ENCODE measurements at regions not wholly inside any gene's neighbourhood (a gene's known extent, or its start where the extent isn't known, plus 50 kb on each side); places are given as distances from the start of the nearest gene placed in this dataset.

DNA sequence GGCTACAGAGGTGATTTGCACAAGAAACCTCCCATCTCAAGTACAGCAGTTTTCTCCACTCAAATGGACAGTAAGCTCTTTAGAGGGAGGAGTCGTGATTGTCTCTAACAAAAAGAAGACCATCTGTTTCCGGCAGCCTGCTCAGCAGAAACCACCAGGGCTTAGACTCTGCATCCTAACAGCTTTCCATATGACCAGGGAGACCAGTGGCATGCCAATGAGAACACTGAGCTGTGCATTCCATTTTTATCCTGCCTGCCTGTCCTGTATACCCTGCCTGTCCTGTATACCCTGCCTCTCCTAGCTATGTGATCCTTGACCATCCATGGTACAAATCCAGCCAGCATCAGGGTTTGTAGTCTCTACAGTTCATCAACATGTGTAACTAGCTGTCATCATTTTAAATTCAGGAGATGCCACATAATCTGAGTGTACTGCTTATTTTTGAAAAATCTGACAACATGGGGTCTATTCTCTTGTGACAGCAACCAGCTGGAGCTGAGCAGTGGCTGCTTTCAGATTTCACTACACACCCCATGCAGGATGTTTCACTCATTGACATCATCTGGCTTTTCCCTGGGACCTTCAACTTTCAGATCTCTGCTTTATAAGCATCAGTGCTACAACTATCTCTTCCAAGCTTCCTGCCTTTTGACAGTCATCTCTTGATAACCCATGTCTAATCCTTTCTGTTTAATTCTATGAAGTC lies 50.5 kb upstream of the POU2AF2 start:
- DNase-seq = no peak

DNA sequence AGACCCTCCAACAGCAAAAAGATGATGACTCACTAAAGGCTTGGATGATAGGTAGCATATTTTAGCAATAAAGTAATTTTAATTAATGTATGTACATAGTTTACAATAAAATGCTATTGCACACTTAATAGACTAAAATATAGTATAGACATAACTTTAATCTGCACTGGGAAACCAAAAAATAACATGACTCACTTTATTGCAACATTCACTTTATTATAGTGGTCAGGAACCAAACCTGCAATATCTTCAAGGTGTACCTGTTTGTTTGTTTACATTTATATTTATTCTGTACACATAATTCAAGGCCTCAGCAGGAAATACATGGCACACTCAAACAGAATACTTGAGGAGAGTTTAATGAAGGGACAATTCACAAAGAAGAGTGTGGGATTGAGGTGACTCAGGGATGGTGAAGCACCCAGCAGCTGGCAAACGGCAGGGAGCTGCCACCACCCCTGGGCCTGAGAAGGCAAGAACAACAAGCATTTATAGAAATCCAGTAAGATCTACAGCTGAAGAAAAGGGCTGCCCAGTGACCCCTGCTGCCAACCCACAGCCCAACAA lies 51.5 kb upstream of the POU2AF2 start:
- no peak for DNase-seq

DNA sequence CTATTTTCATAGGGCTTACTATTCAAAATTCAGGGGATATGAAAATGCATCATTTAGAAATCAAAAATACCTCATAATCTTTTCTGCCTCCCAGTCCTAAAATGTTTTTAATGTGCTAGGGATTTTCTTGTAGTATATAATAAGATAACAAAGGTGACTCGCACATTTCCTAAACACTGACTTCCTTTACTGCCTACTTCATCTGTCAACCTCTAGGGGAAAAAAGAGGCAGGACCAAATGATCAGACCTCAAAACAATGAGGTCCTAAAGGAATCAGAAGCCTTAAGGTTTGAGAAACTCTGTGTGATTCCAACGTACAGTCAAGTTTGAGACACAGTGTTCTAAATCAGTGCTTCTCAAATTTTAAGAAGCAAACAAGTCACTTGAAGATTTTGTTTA lies 56.1 kb upstream of the POU2AF2 start:
- DNase-seq = no peak

DNA sequence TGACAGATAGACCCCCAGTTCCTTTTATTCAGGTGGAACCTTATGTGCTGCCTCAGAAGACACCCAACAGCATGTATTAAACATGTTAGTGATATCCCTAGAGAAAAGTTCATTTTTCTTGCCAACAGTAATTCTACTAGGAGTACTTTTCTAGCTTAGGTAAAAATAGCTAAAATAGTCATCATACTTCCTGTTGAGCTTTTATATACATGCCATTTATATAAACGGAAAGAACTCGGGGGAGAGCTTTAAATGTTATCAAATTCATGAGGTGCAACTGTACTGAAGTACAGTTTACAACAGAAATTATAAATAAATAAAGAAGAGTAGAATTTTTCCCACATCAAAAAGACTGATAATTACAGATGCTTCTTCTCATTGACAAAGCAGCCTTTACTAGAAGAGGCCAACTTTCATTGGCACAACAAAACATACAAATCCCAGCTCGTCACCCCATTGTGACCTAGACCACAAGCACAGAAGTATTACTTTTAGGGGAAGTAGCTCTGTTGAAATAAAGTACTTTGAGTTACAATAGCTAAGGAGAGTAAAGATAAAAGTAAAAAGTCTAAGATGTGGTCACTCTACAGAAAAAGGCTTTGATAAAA lies 59.1 kb upstream of the POU2AF2 start:
- DNase-seq = no peak

DNA sequence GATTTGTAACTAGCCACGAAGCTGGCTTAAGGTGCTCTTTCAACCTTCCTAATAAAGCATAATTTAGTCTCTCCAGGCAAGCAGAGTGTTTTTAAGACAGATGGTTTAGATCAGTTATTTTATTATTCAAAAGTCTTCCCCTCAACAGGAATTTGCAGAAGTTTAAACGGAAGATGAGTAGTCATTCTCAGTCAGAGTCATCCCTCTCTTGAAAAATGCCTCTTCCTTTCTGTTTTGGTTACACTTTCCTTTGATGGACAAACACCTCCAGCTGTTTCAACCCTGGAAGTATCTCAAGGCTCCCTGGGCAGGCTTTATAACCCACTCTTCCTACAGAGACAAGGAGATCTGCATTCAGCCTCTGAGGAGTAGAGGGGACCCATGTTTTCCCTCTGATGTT lies 60.3 kb upstream of the POU2AF2 start:
- no peak for DNase-seq

DNA sequence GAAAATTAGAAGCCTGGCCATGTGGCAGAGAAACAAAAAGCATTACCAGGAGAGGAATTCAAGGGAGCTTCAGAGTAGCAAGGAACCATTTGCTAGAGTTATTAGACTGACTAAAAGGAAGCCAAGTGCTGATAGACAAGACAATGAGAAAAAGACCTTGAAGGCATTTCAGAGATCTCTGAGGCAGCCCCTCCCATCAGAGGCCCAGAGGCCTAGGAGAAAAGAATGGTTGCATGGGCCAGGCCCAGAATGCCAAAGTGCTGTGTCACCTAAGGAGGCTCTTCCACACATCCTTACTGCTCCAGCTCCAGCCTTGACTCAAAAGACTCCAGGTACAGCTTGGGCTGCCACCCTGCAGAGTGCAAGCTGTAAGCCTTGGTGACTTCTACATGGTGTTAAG lies 61.8 kb upstream of the POU2AF2 start:
- no peak for DNase-seq

DNA sequence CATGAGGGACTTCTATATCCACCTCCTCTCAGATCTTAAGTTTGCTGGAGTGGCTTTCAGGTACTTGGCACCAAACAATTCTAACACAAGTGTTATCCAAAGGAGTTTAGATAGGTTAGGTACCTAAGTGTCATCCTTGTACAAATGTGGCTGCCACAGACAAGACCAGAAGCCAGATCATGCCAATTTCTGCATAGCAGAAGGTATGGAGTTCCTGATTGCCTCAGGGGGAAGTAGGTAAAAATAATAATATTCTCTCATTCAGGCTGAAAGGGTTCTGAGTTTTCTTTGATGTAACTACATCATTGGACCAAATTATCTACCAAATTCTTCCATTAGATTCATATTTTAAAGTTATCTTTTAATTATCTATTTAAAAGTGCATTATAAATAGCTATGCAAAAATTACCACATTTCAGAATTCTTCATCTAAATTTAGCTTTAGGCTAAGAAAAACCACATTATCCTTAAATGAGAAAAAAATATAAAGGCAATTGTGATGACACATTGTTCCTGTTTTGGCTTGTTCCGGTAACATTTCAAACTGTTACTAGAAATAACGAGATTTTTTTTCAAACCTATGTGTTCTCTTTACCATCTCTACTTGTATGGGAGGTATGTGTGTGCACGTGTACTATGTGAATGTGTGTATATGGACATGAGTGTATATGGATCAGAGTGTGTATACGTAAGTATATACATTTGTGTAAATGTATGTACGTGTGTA lies 66.2 kb upstream of the POU2AF2 start:
- no peak for DNase-seq

DNA sequence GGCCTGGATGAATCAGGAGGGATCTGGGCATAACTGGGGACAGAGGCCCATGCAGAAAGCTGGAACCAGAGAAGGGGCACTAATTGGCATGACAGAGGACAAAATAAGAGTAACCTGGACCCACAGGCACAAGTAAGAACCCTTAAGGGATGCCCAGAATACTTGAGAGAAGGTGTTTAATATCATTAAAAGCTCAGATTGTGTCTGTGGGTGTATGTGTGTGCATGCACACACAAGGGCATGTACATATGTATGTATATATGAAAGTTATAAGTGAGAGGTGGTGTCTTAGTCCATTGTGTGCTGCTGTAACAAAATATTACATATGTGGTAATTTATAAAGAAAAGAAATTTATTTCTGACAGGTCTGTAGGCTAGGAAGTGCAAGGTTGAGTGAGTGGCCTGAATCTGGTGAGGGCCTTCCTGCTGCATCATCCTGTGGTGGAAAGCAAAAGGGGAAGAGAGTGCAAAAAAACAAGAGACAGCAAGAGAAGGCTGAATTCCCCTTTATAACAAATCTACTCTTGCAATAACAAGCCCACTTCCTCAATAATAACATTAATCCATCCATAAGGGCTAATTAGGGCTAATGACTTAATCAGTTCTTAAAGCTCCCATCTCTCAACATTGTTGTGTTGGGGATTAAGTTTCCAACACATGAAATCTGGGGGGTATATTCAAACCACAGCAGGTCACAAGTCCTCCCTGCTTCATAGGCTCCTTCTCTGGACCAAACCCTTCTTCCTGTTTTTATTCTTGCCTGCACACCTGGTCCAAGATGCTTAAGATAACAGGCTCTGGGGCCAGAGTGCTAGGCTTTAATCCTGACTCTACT lies 68.3 kb upstream of the POU2AF2 start:
- no peak for DNase-seq

DNA sequence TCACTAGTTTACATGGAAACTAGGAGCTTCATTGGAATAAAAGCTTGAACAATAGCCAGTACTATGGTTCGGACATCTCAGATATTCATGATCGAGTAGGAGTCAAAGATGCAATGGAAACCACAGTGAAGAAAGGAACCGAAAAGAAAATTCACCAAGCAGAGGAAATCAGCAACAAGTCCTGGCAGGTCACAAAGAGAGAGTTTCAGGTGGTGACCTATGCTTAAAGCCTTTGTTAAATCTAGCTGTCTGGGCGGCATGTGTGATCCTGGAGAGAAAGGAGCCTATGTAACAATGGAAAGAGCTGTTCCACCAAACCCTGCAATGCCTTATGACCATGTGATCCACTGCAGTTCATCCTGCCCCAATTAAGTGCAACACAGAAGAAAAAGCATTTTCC lies 68.9 kb upstream of the POU2AF2 start:
- no peak for DNase-seq

DNA sequence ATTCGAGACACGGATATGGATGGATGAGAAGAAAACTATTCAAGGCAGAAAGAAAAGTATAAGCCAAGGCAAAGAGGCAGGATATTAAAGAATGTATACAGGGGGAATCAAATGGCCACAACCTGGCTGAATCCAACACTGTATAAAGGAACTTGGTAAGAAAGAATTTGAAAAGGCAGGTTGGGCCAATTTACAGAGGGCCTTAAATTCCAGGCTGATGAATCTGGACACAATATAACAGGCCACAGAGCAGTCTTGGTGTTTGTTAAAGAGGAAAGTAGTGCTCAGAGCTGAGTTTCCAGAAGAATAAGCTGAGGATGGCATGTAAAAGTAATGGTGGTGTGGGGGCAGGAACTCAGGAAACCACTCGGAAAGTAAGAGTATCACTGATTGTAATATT lies 72.3 kb upstream of the POU2AF2 start:
- DNase-seq = no peak

DNA sequence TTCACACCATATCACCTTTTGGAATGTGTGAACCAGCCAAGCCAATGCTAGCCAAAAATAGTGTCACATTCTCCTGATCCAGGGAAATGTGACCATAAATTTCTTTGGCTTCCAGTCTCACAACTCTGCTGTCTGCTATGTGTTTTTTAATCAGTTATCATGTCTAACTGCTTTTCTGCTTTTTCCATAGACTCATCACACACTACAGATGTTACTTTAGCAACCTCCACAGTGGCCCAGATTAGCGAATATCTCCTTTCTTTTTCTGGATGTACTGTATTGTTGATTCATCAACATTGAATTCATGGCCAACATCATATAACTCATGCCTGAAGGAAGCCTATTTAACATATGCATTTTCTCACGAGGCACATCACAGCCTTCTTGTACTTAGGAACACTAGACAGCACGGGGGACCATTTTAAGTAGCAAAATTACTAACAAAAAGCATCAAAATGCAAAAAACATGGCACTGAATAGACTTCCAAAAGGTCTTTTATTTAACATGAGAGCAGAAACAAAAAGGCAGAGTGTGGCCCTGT lies 73.1 kb upstream of the POU2AF2 start:
- no peak for DNase-seq

DNA sequence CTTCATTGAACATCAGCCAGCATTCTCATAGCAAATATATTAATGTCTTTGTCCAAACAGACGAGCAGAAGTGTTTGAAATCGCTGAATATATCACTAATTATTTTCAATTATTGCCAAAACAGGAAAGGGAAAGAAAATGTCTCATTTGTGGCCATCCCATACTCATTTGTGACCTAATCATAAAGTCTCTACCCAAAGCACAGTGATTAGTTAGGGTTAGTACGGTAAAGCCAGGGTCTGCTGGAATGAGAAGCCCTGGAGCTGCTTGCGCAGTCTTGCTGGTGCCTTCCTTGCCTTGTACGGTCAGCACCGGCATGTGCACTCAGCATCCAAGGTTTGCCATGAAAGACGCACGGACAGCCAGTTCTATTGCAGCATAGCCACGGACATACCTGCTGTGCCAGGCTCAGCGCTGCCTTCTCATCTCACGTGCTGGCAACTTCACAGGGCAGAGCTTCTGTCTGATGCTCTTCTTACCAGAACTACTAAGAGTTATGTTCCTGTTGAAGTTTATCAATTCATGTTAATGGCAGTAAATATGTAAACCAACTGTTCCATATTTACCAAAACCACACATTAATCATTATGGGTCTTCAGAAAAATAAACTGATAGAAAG lies 74.7 kb upstream of the POU2AF2 start:
- no peak for DNase-seq

DNA sequence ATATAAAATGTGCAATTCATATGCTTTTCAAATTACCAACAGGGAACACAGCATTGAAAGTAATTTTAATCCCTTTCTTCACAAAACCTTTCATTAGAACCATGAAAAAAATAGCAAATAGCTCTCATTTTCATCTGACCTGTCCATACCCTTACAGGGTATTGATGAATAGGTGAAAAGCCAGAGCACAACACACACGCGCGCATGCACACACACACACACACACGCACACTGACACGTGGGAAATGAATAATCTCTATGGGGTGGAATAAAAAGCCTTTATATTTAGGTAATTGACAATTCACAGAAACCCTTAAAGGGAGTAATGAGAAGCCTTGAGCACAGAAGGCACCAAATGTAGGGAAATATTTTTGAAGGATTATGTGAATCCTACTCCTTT lies 76.2 kb upstream of the POU2AF2 start:
- DNase-seq = no peak

DNA sequence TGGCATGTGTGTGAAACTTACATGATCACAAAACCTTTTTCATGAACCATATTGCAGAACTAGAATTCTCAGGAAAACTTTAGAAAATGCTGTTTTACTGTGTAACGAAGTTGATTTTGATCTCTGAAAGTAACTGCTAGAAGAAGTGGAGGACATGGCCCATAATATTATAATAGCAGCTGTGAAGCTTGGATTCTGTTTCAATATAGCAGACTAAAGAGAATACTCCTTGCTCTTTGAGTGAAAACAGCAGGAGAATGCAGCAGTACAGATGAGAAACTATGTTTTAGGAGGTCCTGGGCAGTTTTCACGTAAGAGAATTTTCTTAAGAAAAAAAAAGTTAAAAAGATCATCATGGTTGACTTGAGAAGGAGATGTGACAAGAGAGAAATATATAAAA lies 76.7 kb upstream of the POU2AF2 start:
- DNase-seq = no peak

DNA sequence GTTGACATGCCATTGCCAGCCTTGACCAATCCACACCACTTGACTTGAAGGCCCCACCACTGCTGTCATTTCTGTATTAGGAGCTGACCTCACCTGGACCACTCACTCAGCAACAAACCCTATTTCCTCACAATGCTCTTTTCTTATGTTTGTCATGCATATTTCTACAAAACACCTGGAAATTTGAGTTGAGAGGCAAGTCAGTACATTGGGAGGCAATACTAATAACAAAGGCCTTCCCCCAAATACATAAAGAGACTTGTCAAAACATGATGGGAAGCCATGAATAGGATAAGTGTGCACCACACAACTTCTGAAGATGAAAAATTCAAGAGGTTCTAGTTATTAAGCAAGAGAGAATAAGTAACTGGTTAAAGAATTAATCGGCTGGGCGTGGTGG lies 77.9 kb upstream of the POU2AF2 start:
- DNase-seq = no peak

DNA sequence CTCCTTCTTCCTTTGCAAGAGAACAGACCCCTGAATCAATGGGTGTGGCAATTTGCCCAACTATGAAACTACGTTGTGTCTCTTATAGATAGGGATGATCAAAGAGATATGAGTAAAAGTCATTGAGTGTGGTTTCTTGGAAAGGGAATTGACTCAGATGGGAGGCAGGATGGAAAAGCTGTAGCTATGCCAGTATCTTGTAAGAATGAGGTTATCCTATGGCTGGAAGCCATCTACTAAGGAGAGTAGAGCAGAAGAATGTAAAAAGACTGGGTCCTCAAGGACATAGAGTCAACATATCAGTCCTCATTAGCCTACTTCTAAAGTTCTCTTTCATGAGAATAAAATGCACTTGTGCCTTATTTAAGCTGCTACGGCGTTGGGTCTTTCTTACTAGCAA lies 78.9 kb upstream of the POU2AF2 start:
- no peak for DNase-seq

DNA sequence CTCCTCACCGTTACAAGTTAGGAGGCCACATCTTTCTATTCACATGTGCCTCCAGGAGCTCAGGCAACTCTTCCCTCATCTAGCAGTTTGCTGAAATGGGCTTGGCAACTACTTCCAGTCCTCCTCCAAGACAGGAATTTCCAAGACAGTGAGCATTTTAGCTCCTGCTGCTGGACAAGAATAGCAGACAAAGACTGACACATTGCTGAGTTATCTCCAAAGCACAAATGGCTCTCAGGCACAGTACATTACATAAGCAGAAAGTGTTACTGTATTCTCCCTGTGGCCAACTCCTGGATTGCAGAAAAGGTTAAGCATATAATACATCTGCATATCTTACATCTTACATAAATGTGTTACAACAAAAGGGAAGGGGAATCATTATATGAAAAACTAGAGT lies 83.2 kb upstream of the POU2AF2 start:
- no peak for DNase-seq

DNA sequence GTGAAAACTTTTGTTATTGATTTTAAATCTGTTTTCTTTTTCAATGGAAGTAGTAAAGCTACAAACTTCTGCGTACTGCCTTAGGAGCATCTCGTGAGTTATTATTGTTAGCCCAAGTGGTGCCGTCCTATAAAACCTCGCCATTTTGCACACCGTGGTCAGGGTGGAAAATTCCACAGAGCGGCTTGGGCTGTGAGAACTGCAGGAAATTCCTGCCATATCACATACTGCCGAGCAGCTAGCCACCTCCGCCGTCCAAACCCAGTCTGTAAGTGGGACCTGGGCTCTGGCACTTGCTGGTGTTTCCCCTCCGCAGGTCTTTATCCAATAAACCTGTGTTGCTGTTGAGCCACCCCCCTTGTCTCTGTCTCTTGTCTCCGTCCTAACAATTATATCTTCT lies 88.0 kb upstream of the POU2AF2 start:
- DNase-seq = no peak

DNA sequence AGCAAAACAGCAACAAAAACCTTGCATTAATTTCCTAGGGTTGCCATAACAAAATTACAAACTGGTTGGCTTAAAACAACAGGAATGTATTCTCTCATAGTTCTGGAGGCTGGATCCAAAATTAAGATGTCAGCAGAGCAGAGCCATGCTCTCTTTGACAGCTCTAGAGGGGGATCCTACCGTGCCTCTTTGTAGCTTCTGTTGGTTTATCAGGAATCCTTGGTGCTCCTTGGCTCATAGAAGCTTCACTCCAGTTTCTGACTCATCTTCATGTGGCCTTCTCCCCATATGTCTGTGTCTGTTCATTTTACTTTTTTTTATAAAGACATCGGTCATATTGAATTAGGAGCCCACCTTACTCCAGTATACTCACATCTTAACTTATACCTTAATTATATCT lies 90.5 kb upstream of the POU2AF2 start:
- DNase-seq = no peak

DNA sequence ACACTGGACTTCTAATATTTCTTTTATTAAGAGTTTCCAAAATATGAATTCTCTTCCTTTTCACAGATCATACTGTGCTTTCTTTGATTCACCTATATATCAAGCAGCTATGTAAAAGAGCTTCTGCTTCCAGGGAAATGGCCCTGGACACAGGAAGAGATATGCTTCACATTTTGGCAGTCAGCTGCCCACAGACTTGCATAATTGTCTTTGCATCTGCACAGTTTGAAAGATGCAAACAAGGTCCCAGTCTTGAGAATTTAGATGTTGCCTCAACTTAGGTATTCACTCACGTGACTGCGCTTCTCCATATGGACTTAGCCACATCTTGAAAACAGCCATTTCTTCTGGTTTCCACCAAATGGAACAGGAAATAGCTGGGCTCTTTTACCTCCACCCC lies 92.3 kb upstream of the POU2AF2 start:
- DNase-seq = no peak

DNA sequence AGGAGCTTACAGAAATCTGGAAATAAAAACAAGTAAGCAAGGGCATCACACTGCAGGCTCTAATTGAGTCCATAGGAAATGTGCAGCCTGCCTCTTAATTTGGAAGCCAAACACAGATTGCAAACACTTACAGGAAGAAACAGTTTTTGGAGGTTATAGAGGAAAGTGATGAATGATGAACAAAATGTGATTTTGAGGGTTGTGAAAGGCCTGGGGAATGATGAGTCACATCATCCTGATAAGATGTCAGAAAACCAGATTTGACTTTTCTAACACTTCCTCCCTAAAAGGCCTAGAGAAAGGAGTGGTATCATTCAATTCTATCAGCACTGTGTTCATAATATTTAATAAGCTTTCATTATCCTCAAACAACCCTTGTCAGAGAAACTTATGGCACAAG lies 96.6 kb upstream of the POU2AF2 start:
- no peak for DNase-seq

DNA sequence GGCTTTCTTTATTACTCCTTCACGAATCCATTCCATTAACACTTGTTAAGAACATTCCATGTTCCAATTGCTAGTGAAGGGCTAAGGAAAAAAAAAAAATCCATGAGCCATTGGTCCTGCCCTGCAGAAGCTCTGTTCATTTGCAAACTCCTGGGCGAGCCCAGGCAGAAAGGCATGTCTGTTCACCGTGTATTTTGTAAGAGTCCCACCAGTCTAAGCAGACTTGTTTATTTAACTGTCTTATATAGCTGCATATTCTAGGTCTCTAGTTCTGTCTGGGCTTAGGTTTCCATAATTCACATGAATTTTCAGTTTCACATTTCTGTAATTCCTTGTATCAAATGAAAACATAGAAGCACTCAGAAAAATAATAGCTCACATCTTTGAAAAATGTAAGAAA lies 97.4 kb upstream of the POU2AF2 start:
- no peak for DNase-seq

DNA sequence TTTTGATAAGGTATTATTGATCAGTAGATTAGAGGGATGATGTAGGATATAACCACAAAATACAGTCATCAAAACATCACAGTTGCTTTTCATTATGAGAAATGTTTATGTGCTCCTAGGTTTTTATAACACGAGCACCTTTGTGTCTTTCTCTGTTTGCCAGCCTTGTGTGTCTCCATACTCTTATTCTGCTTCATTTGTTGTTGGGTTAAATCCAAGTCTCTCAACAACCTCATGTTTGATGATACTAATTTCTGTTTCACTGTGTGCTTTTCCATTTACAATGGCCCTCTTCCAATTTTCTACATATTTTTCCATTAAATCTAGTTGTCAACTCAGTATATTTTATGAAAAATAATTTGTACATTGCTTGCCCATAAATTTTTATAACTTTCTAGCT lies 107.7 kb upstream of the POU2AF2 start:
- no peak for DNase-seq
